ENCODE measurements at regions not wholly inside any gene's neighbourhood (a gene's known extent, or its start where the extent isn't known, plus 50 kb on each side); places are given as distances from the start of the nearest gene placed in this dataset.

DNA sequence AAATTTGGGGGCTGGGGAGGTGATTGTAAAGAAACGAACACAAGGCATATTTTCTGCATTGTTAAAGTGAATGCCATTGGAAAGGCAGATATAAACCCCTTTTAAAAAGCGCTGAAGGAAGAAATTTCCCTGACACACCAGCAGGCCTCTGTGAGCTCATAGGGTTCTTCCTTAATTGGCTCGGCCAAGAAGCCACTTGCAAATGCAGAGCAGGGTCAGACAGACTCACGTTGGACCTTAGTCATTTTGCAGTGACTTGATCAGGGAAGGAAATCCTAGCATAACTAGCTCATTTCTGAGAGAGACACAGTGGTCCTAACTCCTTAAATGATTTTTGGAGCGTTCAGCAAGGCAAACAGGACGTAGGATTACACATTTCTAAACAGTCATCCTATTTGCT lies 1461.4 kb downstream of the GATA3 start:
- no peak for FAIRE-seq
- Histone ChIP-seq H3K27ac (ENCODE audit: low read depth in 2 of 2, low read length in 2 of 2) (no peak overlapping the region), H3K9ac (ENCODE audit: low read length in 3 of 3) (no peak overlapping the region), H3K9me3 (ENCODE audit: control insufficient read depth in 2 of 3, insufficient read depth in 1 of 3, low read length in 3 of 3) (no peaks in the 10 kb centered on the region), H3K36me3 (ENCODE audit: control insufficient read depth in 2 of 3, insufficient read depth in 3 of 3, low read length in 3 of 3) (no peaks in the 10 kb centered on the region), H3K4me3 (ENCODE audit: low read length in 3 of 3) (no peak overlapping the region), H3K4me1 (ENCODE audit: control insufficient read depth in 2 of 3, insufficient read depth in 2 of 3, low read depth in 1 of 3, low read length in 3 of 3) (no peaks in the 10 kb centered on the region), H3K27me3 (ENCODE audit: control insufficient read depth, insufficient read depth, low read length) (no peaks in the 10 kb centered on the region)
- DNase-seq: no peak
- TF ChIP-seq, protein P1, sequence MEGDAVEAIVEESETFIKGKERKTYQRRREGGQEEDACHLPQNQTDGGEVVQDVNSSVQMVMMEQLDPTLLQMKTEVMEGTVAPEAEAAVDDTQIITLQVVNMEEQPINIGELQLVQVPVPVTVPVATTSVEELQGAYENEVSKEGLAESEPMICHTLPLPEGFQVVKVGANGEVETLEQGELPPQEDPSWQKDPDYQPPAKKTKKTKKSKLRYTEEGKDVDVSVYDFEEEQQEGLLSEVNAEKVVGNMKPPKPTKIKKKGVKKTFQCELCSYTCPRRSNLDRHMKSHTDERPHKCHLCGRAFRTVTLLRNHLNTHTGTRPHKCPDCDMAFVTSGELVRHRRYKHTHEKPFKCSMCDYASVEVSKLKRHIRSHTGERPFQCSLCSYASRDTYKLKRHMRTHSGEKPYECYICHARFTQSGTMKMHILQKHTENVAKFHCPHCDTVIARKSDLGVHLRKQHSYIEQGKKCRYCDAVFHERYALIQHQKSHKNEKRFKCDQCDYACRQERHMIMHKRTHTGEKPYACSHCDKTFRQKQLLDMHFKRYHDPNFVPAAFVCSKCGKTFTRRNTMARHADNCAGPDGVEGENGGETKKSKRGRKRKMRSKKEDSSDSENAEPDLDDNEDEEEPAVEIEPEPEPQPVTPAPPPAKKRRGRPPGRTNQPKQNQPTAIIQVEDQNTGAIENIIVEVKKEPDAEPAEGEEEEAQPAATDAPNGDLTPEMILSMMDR (IDR thresholded peaks at IDR 0.05; ENCODE audit: borderline replicate concordance, extremely low read depth, insufficient read depth): no peak
- intact Hi-C loops (cut with DNase I): no loop called here

DNA sequence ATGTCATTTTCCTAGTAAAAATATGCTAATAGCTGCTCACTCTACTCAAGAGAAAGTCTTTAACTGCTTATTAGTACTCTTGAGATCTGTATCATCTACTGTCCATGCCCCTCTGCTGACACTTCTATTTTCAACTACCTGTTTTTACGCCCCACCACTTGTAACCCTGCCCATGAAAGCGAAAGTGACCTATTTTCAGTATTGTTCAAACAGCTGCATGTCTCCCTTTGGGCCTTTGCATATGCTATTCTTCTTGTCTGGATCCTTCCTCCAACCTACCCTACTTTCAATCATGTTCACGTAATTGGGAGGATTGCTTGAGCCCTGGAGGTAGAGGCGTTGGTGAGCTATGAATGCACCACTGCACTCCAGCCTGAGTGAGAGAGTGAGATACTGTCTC lies 1481.3 kb downstream of the GATA3 start:
- Histone ChIP-seq H3K9ac (ENCODE audit: low read length in 3 of 3) (no peak overlapping the region), H3K4me1 (ENCODE audit: control insufficient read depth in 2 of 3, insufficient read depth in 2 of 3, low read depth in 1 of 3, low read length in 3 of 3) (no peaks in the 10 kb centered on the region), H3K27me3 (ENCODE audit: control insufficient read depth, insufficient read depth, low read length) (no peaks in the 10 kb centered on the region), H3K27ac (ENCODE audit: low read depth in 2 of 2, low read length in 2 of 2) (no peak overlapping the region), H3K4me3 (ENCODE audit: low read length in 3 of 3) (no peak overlapping the region), H3K36me3 (ENCODE audit: control insufficient read depth in 2 of 3, insufficient read depth in 3 of 3, low read length in 3 of 3) (no peaks in the 10 kb centered on the region), H3K9me3 (ENCODE audit: control insufficient read depth in 2 of 3, insufficient read depth in 1 of 3, low read length in 3 of 3) (no peaks in the 10 kb centered on the region)
- TF ChIP-seq, protein P1 (IDR thresholded peaks at IDR 0.05; ENCODE audit: borderline replicate concordance, extremely low read depth, insufficient read depth): no peak
- DNase-seq (no peak), FAIRE-seq (no peak)
- intact Hi-C loops (cut with DNase I): no loop called here

DNA sequence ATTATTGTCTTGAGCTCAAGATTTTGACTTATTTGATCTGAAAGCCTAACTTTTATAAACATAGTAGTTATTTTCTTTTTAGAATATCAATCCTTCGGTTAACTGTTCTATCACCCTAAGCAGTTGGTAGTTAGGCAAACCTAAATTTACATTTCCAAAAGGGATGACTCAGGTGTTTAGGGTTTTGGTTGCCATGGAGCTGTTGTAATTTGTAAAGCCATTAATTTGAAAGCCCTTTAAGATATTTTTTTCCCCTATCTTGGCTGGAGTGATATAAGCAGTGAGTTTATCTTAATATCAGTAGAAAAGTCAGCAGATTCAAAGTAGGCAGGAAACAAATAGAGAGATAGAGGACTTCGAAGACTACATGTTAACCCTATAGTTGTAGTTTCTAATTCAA lies 1472.6 kb upstream of the CELF2 start:
- H3K27me3 ChIP-seq (ENCODE audit: control insufficient read depth, insufficient read depth, low read length): no peaks in the 10 kb centered on the region
- H3K27ac ChIP-seq (ENCODE audit: low read depth in 2 of 2, low read length in 2 of 2): no peak overlapping the region
- no peaks in the 10 kb centered on the region for H3K36me3 ChIP-seq (ENCODE audit: control insufficient read depth in 2 of 3, insufficient read depth in 3 of 3, low read length in 3 of 3)
- no peak overlapping the region for H3K4me3 ChIP-seq (ENCODE audit: low read length in 3 of 3)
- intact Hi-C loops (cut with DNase I): no loop called here
- TF ChIP-seq, protein P1 (IDR thresholded peaks at IDR 0.05; ENCODE audit: borderline replicate concordance, extremely low read depth, insufficient read depth): no peak
- DNase-seq (no peak), FAIRE-seq (no peak)
- H3K9ac ChIP-seq (ENCODE audit: low read length in 3 of 3): no peak overlapping the region
- H3K9me3 ChIP-seq (ENCODE audit: control insufficient read depth in 2 of 3, insufficient read depth in 1 of 3, low read length in 3 of 3): no peaks in the 10 kb centered on the region
- no peaks in the 10 kb centered on the region for H3K4me1 ChIP-seq (ENCODE audit: control insufficient read depth in 2 of 3, insufficient read depth in 2 of 3, low read depth in 1 of 3, low read length in 3 of 3)

Measured in kidney (tissue), 13 donors.